Natural killer cell (primary cell): ENCODE measurements at regions not wholly inside any gene's neighbourhood (a gene's known extent, or its start where the extent isn't known, plus 50 kb on each side); places are given as distances from the start of the nearest gene placed in this dataset.

Source experiments
- ATAC-seq, 3 donors: fragments of 150-1000 bp in 2 of 3; fragments of 200-7000 bp in 1 of 3; cut with Tn5 transposase; 1 replicate in 1 of 3; 2 replicates in 2 of 3; pipeline ENCODE4 v1.10.0; 2021; ENCODE audit warnings: mild to moderate bottlenecking in 2 of 3, moderate library complexity in 2 of 3
- DNase-seq, 2 donors: peaks; one replicate each; pipeline versions ENCODE4 v3.0.0 to v3.0.0-alpha.2; 2013 to 2021; ENCODE audit warnings: mixed read lengths in 1 of 2
- H3K27ac ChIP-seq: one replicate; pipeline ENCODE4 v1.5.1; 2013; ENCODE audit warnings: mild to moderate bottlenecking, low read length
- H3K27me3 ChIP-seq: one replicate; pipeline ENCODE4 v1.6.1; 2013; ENCODE audit warnings: low read length; ENCODE audit not compliant: control insufficient read depth, insufficient read depth
- H3K36me3 ChIP-seq: one replicate; pipeline ENCODE4 v1.6.1; 2013; ENCODE audit warnings: low read length; ENCODE audit not compliant: control insufficient read depth, insufficient read depth
- H3K4me1 ChIP-seq: one replicate; pipeline ENCODE4 v1.6.1; 2013; ENCODE audit warnings: low read length; ENCODE audit not compliant: control insufficient read depth, insufficient read depth
- H3K4me3 ChIP-seq: one replicate; pipeline ENCODE4 v1.5.1; 2013; ENCODE audit warnings: low read length
- H3K9me3 ChIP-seq: one replicate; pipeline ENCODE4 v1.6.1; 2013; ENCODE audit warnings: low read length; ENCODE audit not compliant: control insufficient read depth, insufficient read depth
- H3K27ac Mint-ChIP-seq, 2 donors: one replicate each; pipeline ENCODE4 v1.8.0; 2022; ENCODE audit warnings: mild to moderate bottlenecking in 2 of 2, mixed read lengths in 2 of 2, moderate library complexity in 1 of 2
- H3K27me3 Mint-ChIP-seq, 2 donors: one replicate each; pipeline ENCODE4 v1.8.0; 2022; ENCODE audit warnings: low read depth in 2 of 2, mixed read lengths in 2 of 2
- H3K36me3 Mint-ChIP-seq: one replicate; pipeline ENCODE4 v1.8.0; 2022; ENCODE audit warnings: mixed read lengths
- H3K4me1 Mint-ChIP-seq, 2 donors: one replicate each; pipeline ENCODE4 v1.8.0; 2022; ENCODE audit warnings: mixed read lengths in 2 of 2
- H3K4me3 Mint-ChIP-seq: one replicate; pipeline ENCODE4 v1.8.0; 2022; ENCODE audit warnings: mild to moderate bottlenecking, moderate library complexity, mixed read lengths
- H3K9me3 Mint-ChIP-seq, 2 donors: one replicate each; pipeline ENCODE4 v1.8.0; 2022; ENCODE audit warnings: mixed read lengths in 2 of 2
- CTCF ChIP-seq: fragments of 200-600 bp; IDR thresholded peaks from one replicate; pipeline ENCODE4 v1.8.0; 2022; ENCODE audit warnings: antibody characterized with exemption
- WGBS: methylation state at CpG from one replicate; pipeline ENCODE4 v1.1.7; 2013; ENCODE audit warnings: missing lambda C conversion rate; ENCODE audit not compliant: insufficient coverage; 5-methylcytosine and 5-hydroxymethylcytosine counted together
- intact Hi-C: fragments of 100-400 bp; cut with micrococcal nuclease; formaldehyde crosslinking; loops from one replicate; pipeline ENCODE4 v1.14.2; 2022

GRCh38 chr1:29805896-29806160 lies 569.5 kb downstream of the PTPRU start:
- Mint-ChIP-seq H3K4me1 (no peaks in the 10 kb centered on the region), H3K36me3 (no peaks in the 10 kb centered on the region), H3K9me3 (no peaks in the 10 kb centered on the region), H3K27me3 (peaks cover 0 to 4% of the 10 kb centered on the region in 2 donors), H3K4me3 (no peak overlapping the region), H3K27ac (no peak overlapping the region)
- intact Hi-C loops: no loop called here
- ATAC-seq (no peak), DNase-seq (no peak)
- no peaks in the 10 kb centered on the region for H3K36me3 ChIP-seq
- no peaks in the 10 kb centered on the region for H3K27me3 ChIP-seq
- no peak overlapping the region for H3K4me3 ChIP-seq
- no peak overlapping the region for H3K27ac ChIP-seq
- H3K9me3 ChIP-seq: no peaks in the 10 kb centered on the region
- WGBS: 88% methylated on average over 4 of the region's 4 CpGs
- no peaks in the 10 kb centered on the region for H3K4me1 ChIP-seq
- TF ChIP-seq CTCF: no peak

GRCh38 chr1:29805122-29805895 lies 569.0 kb downstream of the PTPRU start:
- H3K4me1 Mint-ChIP-seq: no peaks in the 10 kb centered on the region
- intact Hi-C loops: no loop called here
- H3K9me3 Mint-ChIP-seq: no peaks in the 10 kb centered on the region
- WGBS: 76% methylated on average over 11 of the region's 11 CpGs
- DNase-seq: no peak
- H3K4me3 Mint-ChIP-seq: no peak overlapping the region
- TF ChIP-seq CTCF: no peak
- no peaks in the 10 kb centered on the region for H3K36me3 Mint-ChIP-seq
- Histone ChIP-seq H3K9me3 (no peaks in the 10 kb centered on the region), H3K36me3 (no peaks in the 10 kb centered on the region), H3K27ac (no peak overlapping the region), H3K4me3 (no peak overlapping the region), H3K4me1 (no peaks in the 10 kb centered on the region), H3K27me3 (no peaks in the 10 kb centered on the region)
- H3K27ac Mint-ChIP-seq: no peak overlapping the region
- ATAC-seq: no peak
- peaks cover 0 to 4% of the 10 kb centered on the region in 2 donors for H3K27me3 Mint-ChIP-seq

GRCh38 chr1:29804181-29804899 lies 568.0 kb downstream of the PTPRU start:
- no peaks in the 10 kb centered on the region for H3K9me3 ChIP-seq
- Mint-ChIP-seq H3K4me1 (no peaks in the 10 kb centered on the region), H3K27ac (no peak overlapping the region), H3K27me3 (no peaks in the 10 kb centered on the region), H3K4me3 (no peak overlapping the region), H3K36me3 (no peaks in the 10 kb centered on the region), H3K9me3 (no peaks in the 10 kb centered on the region)
- no peaks in the 10 kb centered on the region for H3K27me3 ChIP-seq
- DNase-seq (no peak), ATAC-seq (no peak)
- intact Hi-C loops: no loop called here
- H3K36me3 ChIP-seq: no peaks in the 10 kb centered on the region
- 73% methylated on average over 4 of the region's 6 CpGs for WGBS
- no peak overlapping the region for H3K27ac ChIP-seq
- H3K4me1 ChIP-seq: no peaks in the 10 kb centered on the region
- no peak for TF ChIP-seq CTCF
- H3K4me3 ChIP-seq: no peak overlapping the region

GRCh38 chr1:29803486-29803885 lies 567.2 kb downstream of the PTPRU start:
- Mint-ChIP-seq H3K4me3 (no peak overlapping the region), H3K9me3 (no peaks in the 10 kb centered on the region), H3K36me3 (no peaks in the 10 kb centered on the region), H3K27ac (no peak overlapping the region), H3K4me1 (no peaks in the 10 kb centered on the region), H3K27me3 (no peaks in the 10 kb centered on the region)
- no peak for DNase-seq
- Histone ChIP-seq H3K9me3 (no peaks in the 10 kb centered on the region), H3K27me3 (no peaks in the 10 kb centered on the region), H3K27ac (no peak overlapping the region), H3K36me3 (no peaks in the 10 kb centered on the region), H3K4me1 (no peaks in the 10 kb centered on the region), H3K4me3 (no peak overlapping the region)
- 94% methylated on average over 4 of the region's 4 CpGs for WGBS
- no peak for TF ChIP-seq CTCF
- intact Hi-C loops: no loop called here
- ATAC-seq: no peak
